SK-N-DZ (cell line): ENCODE measurements at regions not wholly inside any gene's neighbourhood (a gene's known extent, or its start where the extent isn't known, plus 50 kb on each side); places are given as distances from the start of the nearest gene placed in this dataset.

ENCODE experiments used
- DNase-seq: peaks from one replicate; pipeline ENCODE4 v3.0.0-alpha.2; 2015; ENCODE audit warnings: low spot score

GRCh38 chr16:59411961-59412841 is 678.1 kb upstream of the GOT2 start:
- DNase-seq = peak; percentile 29

GRCh38 chr16:59410451-59410850 is 676.3 kb upstream of the GOT2 start:
- no peak for DNase-seq

GRCh38 chr16:59405802-59406201 is 671.7 kb upstream of the GOT2 start:
- DNase-seq = no peak

DNA sequence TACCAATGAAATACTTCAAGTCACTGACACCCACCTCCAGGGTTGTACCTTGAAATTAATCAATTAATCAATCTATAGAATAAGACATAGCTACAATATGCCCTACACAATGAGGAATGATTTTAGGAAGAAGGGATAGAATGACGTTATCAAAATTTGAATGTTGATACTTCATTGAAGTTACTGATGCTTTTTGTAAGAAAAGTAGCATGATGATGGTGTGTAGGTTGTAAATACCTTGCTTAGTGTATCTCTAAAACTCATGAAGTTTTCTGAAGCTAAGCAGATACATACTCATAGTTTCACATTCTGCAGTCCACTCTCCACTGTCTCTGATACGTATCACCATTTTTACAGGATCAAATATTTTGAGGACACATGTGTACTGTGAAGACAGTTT is 670.4 kb upstream of the GOT2 start:
- DNase-seq = no peak

GRCh38 chr16:59400830-59401229 is 666.7 kb upstream of the GOT2 start:
- no peak for DNase-seq

DNA sequence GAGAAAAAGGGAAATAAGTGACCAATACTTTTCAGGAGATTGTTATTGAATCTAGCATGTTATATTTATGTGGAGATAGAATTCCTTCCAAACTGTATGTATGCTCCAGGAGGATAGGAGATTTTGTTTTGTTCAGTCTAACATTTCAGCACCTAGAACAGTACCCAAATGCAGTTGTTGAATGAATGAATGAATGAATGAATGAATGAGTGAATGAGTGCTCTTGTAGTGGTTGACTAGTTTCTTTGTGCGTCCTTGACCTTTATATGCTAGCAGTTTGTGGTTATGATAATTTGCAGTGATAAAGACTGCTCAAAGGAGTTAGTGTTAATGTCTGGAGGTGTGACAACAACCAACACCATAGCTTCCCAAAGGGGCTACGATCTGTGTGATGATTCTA is 663.5 kb upstream of the GOT2 start:
- DNase-seq = no peak

- no peak for DNase-seq
These were observed 660.4 kb upstream of the GOT2 start for GRCh38 chr16:59394526-59394925.

DNA sequence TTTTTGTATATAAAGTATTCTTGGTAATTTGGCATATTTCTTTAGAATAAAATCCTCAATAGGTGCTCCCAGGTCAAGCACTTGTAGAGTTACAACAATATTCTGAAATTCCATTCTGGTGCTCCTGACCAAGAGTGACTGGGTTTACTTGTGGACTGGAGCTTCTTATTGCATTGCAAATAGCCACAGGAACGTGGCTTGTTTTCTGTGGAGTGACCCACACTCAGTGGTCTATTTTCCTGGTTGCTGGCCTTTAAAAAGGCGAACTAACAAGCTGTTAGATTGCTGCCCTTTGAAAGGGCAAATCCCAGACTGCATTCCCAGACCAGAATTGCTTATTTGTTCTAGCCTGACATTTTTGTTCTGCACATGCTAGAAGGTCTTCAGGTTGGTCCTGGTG is 658.8 kb upstream of the GOT2 start:
- DNase-seq = no peak

DNA sequence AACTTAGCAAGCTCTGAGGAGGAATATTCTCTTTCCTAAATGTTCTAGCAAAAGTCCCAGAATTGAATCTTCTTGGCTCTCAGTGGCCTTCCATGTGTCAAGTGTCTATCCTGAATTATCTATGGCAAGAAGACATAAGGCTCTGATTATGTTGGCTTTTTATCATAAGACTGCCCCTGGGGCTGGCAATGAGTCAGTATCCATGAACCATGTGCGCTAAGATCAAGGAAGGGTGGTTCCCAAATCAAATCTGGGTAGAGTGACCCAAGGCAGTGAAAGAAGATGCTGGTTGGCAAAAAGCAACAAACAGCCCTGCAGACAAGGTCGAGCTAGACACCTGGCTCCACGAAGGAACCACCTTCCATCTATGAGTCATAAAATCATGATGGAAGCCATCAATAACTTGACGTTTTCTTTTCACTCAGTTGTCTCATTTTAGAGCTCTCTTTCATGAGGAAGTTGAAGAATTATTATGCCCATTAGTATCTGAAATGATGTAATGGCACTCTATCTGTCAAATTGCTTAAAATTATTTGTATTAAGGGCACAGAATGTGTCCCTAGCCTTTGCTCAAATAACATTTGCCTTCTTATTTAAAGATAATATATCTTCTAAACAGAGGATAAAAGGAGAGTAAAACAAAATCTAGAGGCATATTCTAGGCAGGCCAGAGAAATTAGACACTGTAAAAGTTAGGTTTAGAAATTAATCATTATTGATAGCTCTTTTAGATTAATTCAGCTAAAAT is 657.7 kb upstream of the GOT2 start:
- DNase-seq = no peak

DNA sequence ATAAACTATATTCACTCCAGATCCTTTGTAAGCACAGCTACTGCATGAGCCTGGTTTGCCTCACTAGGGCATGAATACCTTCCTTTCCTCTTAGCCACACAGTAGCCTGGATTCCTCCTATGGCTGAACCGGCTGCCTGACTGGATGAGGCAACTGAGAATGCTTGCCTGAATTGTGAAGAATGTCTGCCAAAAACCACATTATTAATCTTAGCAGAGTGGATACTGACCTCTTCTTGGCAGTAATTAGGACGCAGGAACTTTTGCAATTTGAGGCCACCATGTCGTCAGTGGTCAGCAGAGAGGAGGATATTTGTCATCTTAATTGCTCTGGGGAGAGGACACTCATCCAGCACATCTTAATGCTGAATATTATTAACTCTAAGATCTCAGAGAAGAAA is 651.8 kb upstream of the GOT2 start:
- no peak for DNase-seq

- DNase-seq = no peak
These were observed 651.4 kb upstream of the GOT2 start for GRCh38 chr16:59385491-59385890.

DNA sequence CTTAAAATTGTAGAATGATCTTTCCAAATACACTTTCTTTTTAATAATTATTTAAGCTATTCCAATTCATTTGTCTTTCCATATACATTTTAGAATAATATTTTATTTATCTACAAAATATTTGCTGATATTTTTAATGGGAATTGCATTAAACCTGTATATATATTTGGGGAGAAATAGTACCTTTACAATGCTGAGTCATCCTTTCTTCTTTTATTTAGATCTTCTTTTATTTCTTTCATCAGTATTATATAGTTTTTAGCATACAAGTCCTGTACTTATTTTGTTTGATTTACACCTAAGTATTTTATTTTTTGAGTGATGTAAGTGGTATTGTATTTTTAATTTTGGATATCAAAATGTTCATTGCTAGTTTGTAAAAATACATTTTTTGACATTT is 639.5 kb upstream of the GOT2 start:
- DNase-seq = no peak

GRCh38 chr16:59370717-59371116 is 636.6 kb upstream of the GOT2 start:
- DNase-seq = no peak

GRCh38 chr16:59369523-59369922 is 635.4 kb upstream of the GOT2 start:
- no peak for DNase-seq

DNA sequence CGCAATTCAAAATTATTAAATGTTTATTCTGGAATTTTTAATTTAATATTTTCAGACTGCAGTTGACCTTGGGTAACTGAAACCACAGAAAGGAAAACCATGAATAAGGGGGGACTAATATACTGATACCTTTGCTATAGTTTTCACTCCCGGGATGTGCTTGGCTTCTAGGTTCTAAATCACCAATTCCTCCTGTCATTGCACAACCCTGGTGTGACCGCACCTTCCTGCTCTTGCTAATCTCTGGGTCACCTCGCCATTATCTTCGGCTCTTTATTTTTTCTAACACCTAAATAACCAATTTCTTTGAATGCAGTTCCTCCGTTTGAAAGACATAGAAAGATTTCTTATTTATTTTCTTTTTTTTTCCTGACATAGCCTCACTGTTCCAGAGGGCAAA is 634.5 kb upstream of the GOT2 start:
- DNase-seq = no peak

GRCh38 chr16:59356709-59357108 is 622.6 kb upstream of the GOT2 start:
- DNase-seq = peak; percentile 68

- no peak for DNase-seq
These were observed 622.0 kb upstream of the GOT2 start for GRCh38 chr16:59356144-59356543.

GRCh38 chr16:59355704-59356103 is 621.6 kb upstream of the GOT2 start:
- no peak for DNase-seq

DNA sequence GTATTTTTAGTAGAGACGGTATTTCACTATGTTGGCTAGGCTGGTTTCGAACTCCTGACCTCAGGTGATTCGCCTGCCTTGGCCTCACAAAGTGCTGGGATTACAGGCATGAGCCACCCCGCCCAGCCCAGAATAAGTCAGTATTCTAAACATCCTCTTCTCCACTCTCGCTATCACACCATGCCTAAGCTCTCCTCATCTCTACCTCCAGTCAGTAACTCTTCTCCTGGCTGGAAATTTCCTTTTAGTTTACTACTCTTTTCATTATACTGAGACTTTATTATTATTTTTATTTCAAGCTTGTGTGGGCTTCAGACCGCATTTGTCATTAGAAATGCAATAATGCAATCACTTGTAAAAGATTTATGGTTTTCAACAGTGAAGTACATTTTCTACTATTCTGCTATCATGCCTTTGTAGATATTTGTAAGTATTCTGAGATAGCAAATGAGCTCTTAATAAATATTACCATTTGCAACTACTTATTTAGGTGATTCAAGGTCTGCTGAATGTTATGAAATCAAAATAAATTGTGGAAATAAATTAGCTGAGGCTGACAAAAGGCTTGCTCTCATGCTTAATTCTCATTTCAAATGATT is 617.3 kb upstream of the GOT2 start:
- no peak for DNase-seq

- DNase-seq = no peak
These were observed 616.6 kb upstream of the GOT2 start for GRCh38 chr16:59350670-59351069.

GRCh38 chr16:59342669-59343068 is 608.6 kb upstream of the GOT2 start:
- no peak for DNase-seq

DNA sequence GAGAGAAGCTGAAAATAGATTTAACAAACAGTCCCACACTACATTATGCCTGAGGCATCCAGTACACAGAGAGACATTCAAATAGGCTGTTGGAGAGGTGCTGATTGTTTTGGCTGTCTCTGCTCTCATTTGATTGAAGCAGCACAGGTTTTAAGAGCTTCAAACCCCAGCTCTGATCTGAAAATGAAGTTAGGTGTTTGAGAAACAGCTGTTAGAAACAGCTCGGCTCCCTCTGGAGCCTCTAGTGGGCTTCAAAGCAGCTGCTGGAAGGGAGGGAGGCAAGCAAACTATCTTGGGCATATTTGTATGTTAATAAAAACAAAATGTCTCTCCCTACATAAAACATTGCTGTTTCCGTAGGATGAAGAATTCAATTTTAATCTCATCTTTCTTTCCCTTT is 607.3 kb upstream of the GOT2 start:
- DNase-seq = no peak

- no peak for DNase-seq
These were observed 605.8 kb upstream of the GOT2 start for GRCh38 chr16:59339871-59340270.
